ENCODE measurements at regions not wholly inside any gene's neighbourhood (a gene's known extent, or its start where the extent isn't known, plus 50 kb on each side); places are given as distances from the start of the nearest gene placed in this dataset.

DNA sequence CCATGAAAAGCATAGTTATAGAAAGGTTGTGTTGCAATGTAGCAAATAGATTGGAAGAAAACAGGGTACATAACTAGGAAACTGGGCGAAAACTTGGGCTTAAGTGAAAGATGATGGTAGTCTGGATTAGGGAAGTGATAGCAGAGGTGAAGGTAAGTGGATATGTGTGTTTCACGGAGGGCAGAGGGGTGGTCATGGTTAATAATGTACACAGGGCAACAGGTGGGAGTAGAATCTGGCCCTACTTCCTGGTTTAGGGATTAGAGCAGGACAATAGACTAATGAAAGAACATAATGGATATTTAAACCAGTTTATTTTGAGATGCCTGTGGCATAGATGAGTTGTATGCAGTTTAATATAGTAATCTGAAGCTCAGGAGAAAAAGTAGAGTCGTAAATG lies 257.3 kb upstream of the SPRY2 start:
- H2AFZ ChIP-seq (ENCODE audit: low read length), result no peak overlapping the region
- CTCF ChIA-PET, result no interaction called here
- H3K79me2 ChIP-seq (ENCODE audit: low read length), result no peaks in the 10 kb centered on the region
- no peak for ATAC-seq
- no peaks in the 10 kb centered on the region for H4K20me1 ChIP-seq (ENCODE audit: low read length)
- no peaks in the 10 kb centered on the region for H3K9me3 ChIP-seq (ENCODE audit: low read length)
- no peaks in the 10 kb centered on the region for H3K36me3 ChIP-seq (ENCODE audit: low read depth, low read length)
- H3K4me2 ChIP-seq (ENCODE audit: low read length), result no peak overlapping the region
- H3K27ac ChIP-seq (ENCODE audit: low read length), result no peak overlapping the region
- intact Hi-C loops (cut with micrococcal nuclease), result no loop called here
- H3K9ac ChIP-seq (ENCODE audit: low read length), result no peak overlapping the region
- H3F3A ChIP-seq (ENCODE audit: low read length, unreplicated experiment), result no peaks in the 10 kb centered on the region
- POLR2A ChIA-PET (ENCODE audit: unreplicated experiment), result no interaction called here
- no peaks in the 10 kb centered on the region for H3K27me3 ChIP-seq (ENCODE audit: low read length)
- peaks cover 1% of the 10 kb centered on the region; the same call in 1 of the 2 replicates for H3K4me1 ChIP-seq (ENCODE audit: insufficient read depth, low read length)
- no peak for TF ChIP-seq EZH2phosphoT487 (IDR thresholded peaks at IDR 0.05; ENCODE audit: borderline replicate concordance, low read length)
- TF ChIP-seq, protein P1, sequence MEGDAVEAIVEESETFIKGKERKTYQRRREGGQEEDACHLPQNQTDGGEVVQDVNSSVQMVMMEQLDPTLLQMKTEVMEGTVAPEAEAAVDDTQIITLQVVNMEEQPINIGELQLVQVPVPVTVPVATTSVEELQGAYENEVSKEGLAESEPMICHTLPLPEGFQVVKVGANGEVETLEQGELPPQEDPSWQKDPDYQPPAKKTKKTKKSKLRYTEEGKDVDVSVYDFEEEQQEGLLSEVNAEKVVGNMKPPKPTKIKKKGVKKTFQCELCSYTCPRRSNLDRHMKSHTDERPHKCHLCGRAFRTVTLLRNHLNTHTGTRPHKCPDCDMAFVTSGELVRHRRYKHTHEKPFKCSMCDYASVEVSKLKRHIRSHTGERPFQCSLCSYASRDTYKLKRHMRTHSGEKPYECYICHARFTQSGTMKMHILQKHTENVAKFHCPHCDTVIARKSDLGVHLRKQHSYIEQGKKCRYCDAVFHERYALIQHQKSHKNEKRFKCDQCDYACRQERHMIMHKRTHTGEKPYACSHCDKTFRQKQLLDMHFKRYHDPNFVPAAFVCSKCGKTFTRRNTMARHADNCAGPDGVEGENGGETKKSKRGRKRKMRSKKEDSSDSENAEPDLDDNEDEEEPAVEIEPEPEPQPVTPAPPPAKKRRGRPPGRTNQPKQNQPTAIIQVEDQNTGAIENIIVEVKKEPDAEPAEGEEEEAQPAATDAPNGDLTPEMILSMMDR (conservative IDR thresholded peaks at IDR 0.05; ENCODE audit: low read depth, low read length), result no peak
- no peak for TF ChIP-seq EZH2 (IDR thresholded peaks at IDR 0.05; ENCODE audit: low read length, unreplicated experiment)
- DNase-seq, result no peak
- H3K4me3 ChIP-seq (ENCODE audit: low read length), result no peak overlapping the region
- no TSS peak for BruUV-seq (replicated peaks)
- no peaks in the 10 kb centered on the region for H3K9me2 ChIP-seq (replicated peaks; ENCODE audit: low read length)

DNA sequence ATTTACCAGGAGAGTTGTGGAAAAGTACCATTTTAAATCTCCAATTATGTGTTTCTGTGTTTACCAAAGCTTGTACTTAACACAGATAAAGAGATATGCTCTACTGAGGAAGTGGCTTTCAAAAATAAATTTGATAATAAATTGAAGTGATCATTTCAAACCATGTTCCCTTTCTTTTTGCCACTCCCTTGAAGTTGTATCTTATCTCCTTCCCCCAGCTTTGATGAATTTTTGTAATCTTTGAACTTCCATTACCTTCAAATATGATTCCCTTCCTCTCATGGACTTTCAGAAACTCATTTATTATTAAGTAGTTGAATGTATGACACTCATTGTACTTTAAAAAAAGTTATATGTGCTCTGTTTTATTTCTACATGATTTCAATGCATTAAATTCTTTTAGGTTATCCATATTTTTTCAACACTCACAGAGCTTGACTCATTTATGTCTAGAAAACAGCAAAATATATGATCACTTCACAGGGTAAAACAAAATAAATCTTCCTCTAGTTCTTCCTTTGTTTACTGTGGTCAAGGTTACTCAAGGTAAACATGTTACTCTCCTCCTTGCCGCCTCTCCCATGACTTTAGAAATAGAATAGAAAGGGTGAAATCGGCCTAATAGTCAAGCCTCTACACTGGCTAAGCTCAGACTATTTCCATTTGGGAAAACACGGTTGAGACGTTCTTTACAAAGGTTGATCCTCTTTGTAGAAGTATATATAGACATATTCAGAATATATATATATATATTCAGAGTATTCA lies 251.2 kb upstream of the SPRY2 start:
- Histone ChIP-seq H3K9ac (ENCODE audit: low read length) (no peak overlapping the region), H2AFZ (ENCODE audit: low read length) (no peak overlapping the region), H3K4me3 (ENCODE audit: low read length) (no peak overlapping the region), H3K4me2 (ENCODE audit: low read length) (no peak overlapping the region), H4K20me1 (ENCODE audit: low read length) (no peaks in the 10 kb centered on the region), H3K9me3 (ENCODE audit: low read length) (no peaks in the 10 kb centered on the region), H3K36me3 (ENCODE audit: low read depth, low read length) (no peaks in the 10 kb centered on the region), H3K9me2 (replicated peaks; ENCODE audit: low read length) (no peaks in the 10 kb centered on the region), H3K27ac (ENCODE audit: low read length) (no peak overlapping the region), H3K79me2 (ENCODE audit: low read length) (no peaks in the 10 kb centered on the region), H3F3A (ENCODE audit: low read length, unreplicated experiment) (no peaks in the 10 kb centered on the region), H3K4me1 (ENCODE audit: insufficient read depth, low read length) (no peaks in the 10 kb centered on the region), H3K27me3 (ENCODE audit: low read length) (no peaks in the 10 kb centered on the region)
- DNase-seq, result no peak
- ChIA-PET POLR2A (ENCODE audit: unreplicated experiment) (interaction anchor here (0.6 kb wide), 1 partner anchor 11 kb away, joined by 3 read pairs; no protein-coding TSS in a partner anchor), CTCF (interaction anchor here (0.7 kb wide), 1 partner anchor 655 kb away, joined by 3 read pairs; no protein-coding TSS in a partner anchor)
- BruUV-seq (replicated peaks), result no TSS peak
- intact Hi-C loops (cut with micrococcal nuclease), result no loop called here
- TF ChIP-seq, protein P1 (conservative IDR thresholded peaks at IDR 0.05; ENCODE audit: low read depth, low read length), result no peak
- TF ChIP-seq EZH2 (IDR thresholded peaks at IDR 0.05; ENCODE audit: low read length, unreplicated experiment) (no peak), EZH2phosphoT487 (IDR thresholded peaks at IDR 0.05; ENCODE audit: borderline replicate concordance, low read length) (no peak)
- peak; percentile 29; the same call in 1 of the 2 replicates for ATAC-seq

DNA sequence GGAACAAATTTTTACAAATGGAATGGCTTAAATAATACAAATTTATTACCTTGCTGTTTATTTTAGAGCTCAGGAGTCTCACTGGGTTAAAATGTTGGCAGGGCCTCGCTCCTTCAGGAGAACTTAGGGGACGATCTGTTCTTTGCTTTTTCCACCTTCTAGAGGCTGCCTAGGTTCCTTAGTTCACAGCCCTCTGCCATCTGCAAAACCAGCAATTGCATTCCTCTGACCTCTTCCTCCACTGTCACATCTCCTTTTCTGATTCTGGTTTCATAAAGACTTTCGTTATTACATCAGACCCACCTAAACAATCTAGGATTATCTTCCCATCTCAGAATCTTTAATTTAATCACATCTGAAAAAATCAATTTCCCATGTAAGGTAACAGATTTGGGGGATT lies 249.6 kb upstream of the SPRY2 start:
- Histone ChIP-seq H3K9me2 (replicated peaks; ENCODE audit: low read length) (no peaks in the 10 kb centered on the region), H3K9me3 (ENCODE audit: low read length) (no peaks in the 10 kb centered on the region), H3K4me1 (ENCODE audit: insufficient read depth, low read length) (no peaks in the 10 kb centered on the region), H3K4me2 (ENCODE audit: low read length) (no peak overlapping the region), H4K20me1 (ENCODE audit: low read length) (no peaks in the 10 kb centered on the region), H2AFZ (ENCODE audit: low read length) (no peak overlapping the region), H3K27ac (ENCODE audit: low read length) (no peak overlapping the region), H3K36me3 (ENCODE audit: low read depth, low read length) (no peaks in the 10 kb centered on the region), H3K9ac (ENCODE audit: low read length) (no peak overlapping the region), H3F3A (ENCODE audit: low read length, unreplicated experiment) (no peaks in the 10 kb centered on the region), H3K27me3 (ENCODE audit: low read length) (no peaks in the 10 kb centered on the region), H3K4me3 (ENCODE audit: low read length) (no peak overlapping the region), H3K79me2 (ENCODE audit: low read length) (no peaks in the 10 kb centered on the region)
- ChIA-PET POLR2A (ENCODE audit: unreplicated experiment) (no interaction called here), CTCF (no interaction called here)
- no TSS peak for BruUV-seq (replicated peaks)
- DNase-seq, result no peak
- intact Hi-C loops (cut with micrococcal nuclease), result no loop called here
- ATAC-seq, result no peak
- TF ChIP-seq EZH2phosphoT487 (IDR thresholded peaks at IDR 0.05; ENCODE audit: borderline replicate concordance, low read length) (no peak), EZH2 (IDR thresholded peaks at IDR 0.05; ENCODE audit: low read length, unreplicated experiment) (no peak)
- TF ChIP-seq, protein P1 (conservative IDR thresholded peaks at IDR 0.05; ENCODE audit: low read depth, low read length), result no peak
